Mucosa of gallbladder (tissue), 1 donor: ENCODE measurements at regions not wholly inside any gene's neighbourhood (a gene's known extent, or its start where the extent isn't known, plus 50 kb on each side); places are given as distances from the start of the nearest gene placed in this dataset.
"Not testable (repeated sequence)": the region's sequence is repeated elsewhere in the genome, so short reads cannot be mapped to it uniquely, and the experiment has no call there.

Experiments
- DNase-seq: peaks from one replicate; pipeline ENCODE4 v3.0.0-alpha.2; 2020; ENCODE audit warnings: low spot score
- donor health status: DM: no; HTN: no; CAD: no.

DNA sequence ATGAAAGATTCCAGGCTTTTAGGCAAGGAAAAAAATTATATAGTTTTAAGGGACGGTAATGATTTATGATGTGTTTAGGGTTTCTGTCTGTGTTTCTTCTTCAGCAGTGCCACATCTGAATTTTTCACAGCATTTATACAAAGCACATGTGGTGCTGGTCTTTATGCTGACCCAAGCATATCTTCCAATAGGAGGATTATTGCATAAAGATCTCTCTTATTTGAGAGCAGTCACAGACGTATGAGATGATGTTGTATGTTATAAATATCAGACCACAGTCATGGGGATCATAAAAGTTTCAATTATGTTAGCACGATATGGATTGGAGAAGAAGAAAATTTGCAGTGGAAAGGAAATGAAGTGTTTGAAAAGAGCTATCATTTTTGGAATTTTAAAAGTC is 150.9 kb downstream of the RASEF start:
- DNase-seq = no peak

- no peak for DNase-seq
Observed at GRCh38 chr9:82912645-82913044, 150.3 kb downstream of the RASEF start.

DNA sequence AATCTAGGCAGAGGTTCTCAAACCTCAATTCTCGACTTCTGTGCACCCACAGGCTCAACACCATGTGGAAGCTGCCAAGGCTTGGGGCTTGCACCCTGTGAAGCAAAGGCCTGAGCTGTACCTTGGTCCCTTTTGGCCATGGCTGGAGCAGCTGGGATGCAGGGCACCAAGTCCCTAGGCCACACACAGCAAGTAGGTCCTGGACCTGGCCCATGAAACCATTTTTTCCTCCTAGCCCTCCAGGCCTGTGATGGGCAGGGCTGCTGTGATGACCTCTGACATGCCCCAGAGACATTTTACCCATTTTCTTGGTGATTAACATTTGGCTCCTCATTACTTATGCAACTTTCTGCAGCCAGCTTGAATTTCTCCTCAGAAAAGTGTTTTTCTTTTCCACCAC is 146.7 kb downstream of the RASEF start:
- not testable (repeated sequence) for DNase-seq

DNA sequence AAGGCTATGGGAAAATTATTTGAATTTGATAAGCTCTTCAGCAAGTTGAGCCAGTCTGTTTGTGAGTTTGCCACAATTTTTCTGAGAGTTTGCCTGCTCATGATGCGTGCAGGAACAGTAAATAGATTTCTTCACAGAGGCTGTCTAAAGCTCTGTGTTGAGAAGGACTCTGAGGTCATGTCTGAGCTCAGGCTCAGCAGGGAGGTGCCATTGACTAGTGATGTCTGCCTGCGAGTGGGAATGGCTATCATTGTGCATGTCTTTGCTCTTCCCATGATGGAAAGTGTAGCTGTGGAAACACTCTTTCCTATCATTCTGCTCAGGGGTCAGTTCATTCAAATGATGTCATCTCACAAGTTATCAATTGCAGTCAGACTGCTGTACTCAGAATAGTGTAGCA is 142.8 kb downstream of the RASEF start:
- DNase-seq = no peak

DNA sequence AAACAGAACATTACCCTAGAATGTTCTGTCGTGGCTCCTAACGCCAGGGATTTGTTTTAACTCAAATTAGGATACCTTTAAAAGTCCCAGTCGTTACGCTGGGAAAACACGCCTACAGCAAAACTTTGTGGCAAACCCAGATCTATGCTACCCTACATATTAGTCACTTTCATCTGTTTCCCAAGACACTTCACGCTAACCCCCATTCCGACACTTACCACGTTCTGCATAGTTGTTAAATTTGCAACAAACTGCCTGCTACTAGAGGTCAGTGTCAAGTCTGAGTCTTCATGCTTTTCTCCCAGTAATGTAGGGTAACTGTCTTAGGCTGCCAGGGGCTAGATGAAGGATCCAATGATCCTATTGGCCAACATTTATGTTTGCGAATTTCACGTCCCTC is 140.3 kb downstream of the RASEF start:
- DNase-seq = no peak

- no peak for DNase-seq
Observed at GRCh38 chr9:82923092-82923911, 139.6 kb downstream of the RASEF start.

DNA sequence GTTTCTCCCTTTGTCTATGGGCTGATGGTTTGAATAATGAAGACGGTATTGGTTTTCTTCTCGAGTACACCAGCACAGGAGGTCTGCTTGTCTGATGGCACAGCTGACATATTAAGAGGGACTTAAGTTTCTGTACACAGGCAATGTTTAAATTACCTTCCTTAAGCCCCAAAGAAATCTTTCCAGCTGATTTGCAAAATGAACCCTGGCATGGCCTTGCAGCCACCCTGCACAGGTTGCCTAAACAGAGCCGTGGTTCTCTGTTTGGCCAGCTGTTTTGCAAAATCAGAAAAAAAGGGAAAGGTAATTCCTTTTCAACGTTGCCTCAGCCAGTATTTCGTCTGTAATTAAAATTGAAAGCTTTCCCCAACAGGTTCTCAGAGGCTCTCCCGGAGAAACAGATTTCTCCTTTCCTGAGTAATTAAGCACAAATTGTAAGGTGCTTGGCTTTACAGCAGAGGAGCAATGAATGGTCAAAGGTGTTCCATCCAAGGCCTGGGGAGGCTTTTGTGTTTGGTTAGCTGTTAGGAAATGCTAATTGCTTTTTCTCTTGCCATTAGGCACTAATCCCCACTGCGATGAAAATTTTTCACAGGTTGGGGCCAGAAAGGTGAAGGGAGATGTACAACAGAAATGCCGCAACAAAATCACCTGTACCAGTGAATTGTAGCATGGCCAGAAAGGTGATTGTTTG is 138.9 kb downstream of the RASEF start:
- no peak for DNase-seq
